Limb (tissue), 2 donors: ENCODE measurements at regions not wholly inside any gene's neighbourhood (a gene's known extent, or its start where the extent isn't known, plus 50 kb on each side); places are given as distances from the start of the nearest gene placed in this dataset.
"Not testable (repeated sequence)": the region's sequence is repeated elsewhere in the genome, so short reads cannot be mapped to it uniquely, and the experiment has no call there.

Experiments used
- DNase-seq, 2 donors: peaks; one replicate each; pipeline ENCODE4 v3.0.0-alpha.2; 2016; ENCODE audit errors: extremely low spot score in 2 of 2

GRCh38 chr6:14977747-14978382 is 268.0 kb upstream of the JARID2 start:
- DNase-seq: no peak

- no peak for DNase-seq
These were observed 263.9 kb upstream of the JARID2 start for GRCh38 chr6:14981960-14982359.

- peak in 1 of 2 donors; percentile 27 for DNase-seq
These were observed 262.0 kb upstream of the JARID2 start for GRCh38 chr6:14983599-14984518.

- DNase-seq: no peak
These were observed 261.4 kb upstream of the JARID2 start for GRCh38 chr6:14984519-14984853.

- no peak for DNase-seq
These were observed 260.5 kb upstream of the JARID2 start for GRCh38 chr6:14985366-14985765.

- no peak for DNase-seq
These were observed 259.5 kb upstream of the JARID2 start for GRCh38 chr6:14986370-14986769.

- DNase-seq: no peak
These were observed 258.4 kb upstream of the JARID2 start for GRCh38 chr6:14987490-14987889.

GRCh38 chr6:14992382-14992781 is 253.5 kb upstream of the JARID2 start:
- no peak for DNase-seq

GRCh38 chr6:14995208-14995607 is 250.7 kb upstream of the JARID2 start:
- DNase-seq: no peak

- no peak for DNase-seq
These were observed 249.8 kb upstream of the JARID2 start for GRCh38 chr6:14995966-14996602.

- no peak for DNase-seq
These were observed 249.0 kb upstream of the JARID2 start for GRCh38 chr6:14996892-14997291.

- no peak for DNase-seq
These were observed 248.4 kb upstream of the JARID2 start for GRCh38 chr6:14997507-14997906.

- no peak for DNase-seq
These were observed 246.8 kb upstream of the JARID2 start for GRCh38 chr6:14999106-14999505.

GRCh38 chr6:15001326-15001910 is 244.5 kb upstream of the JARID2 start:
- no peak for DNase-seq

GRCh38 chr6:15008269-15008668 is 237.6 kb upstream of the JARID2 start:
- no peak for DNase-seq

GRCh38 chr6:15014958-15015357 is 230.9 kb upstream of the JARID2 start:
- no peak for DNase-seq

GRCh38 chr6:15016813-15017212 is 229.1 kb upstream of the JARID2 start:
- DNase-seq: no peak

GRCh38 chr6:15017261-15017660 is 228.6 kb upstream of the JARID2 start:
- no peak for DNase-seq

- DNase-seq: no peak
These were observed 228.1 kb upstream of the JARID2 start for GRCh38 chr6:15017803-15018202.

GRCh38 chr6:15020119-15020770 is 225.6 kb upstream of the JARID2 start:
- no peak for DNase-seq

- no peak for DNase-seq
These were observed 224.8 kb upstream of the JARID2 start for GRCh38 chr6:15021074-15021473.

- DNase-seq: not testable (repeated sequence)
These were observed 222.9 kb upstream of the JARID2 start for GRCh38 chr6:15023018-15023417.
